ENCODE measurements at regions not wholly inside any gene's neighbourhood (a gene's known extent, or its start where the extent isn't known, plus 50 kb on each side); places are given as distances from the start of the nearest gene placed in this dataset.

DNA sequence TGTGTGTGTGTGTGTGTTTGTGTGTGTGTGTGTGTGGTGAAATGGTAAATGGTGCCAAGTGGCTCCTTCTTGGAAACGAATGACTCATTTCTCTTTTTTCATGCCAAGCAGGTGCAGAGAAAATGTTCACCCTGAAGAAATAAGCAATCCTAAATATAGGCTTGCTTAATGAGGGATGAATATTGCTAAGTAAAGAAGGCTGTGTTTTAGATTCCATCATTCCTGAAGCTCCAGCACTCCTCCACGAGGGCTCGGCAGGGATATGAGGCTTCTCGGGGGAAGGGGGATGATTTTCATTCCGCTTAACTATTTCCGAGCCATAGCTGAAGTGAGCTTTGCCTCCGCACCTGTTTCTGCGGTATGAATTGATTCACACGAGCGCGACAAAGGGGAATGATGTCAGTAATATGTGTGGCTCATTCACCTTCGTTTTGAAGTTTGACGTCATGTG lies 72.9 kb downstream of the TSN start:
- TF ChIP-seq, protein P1, sequence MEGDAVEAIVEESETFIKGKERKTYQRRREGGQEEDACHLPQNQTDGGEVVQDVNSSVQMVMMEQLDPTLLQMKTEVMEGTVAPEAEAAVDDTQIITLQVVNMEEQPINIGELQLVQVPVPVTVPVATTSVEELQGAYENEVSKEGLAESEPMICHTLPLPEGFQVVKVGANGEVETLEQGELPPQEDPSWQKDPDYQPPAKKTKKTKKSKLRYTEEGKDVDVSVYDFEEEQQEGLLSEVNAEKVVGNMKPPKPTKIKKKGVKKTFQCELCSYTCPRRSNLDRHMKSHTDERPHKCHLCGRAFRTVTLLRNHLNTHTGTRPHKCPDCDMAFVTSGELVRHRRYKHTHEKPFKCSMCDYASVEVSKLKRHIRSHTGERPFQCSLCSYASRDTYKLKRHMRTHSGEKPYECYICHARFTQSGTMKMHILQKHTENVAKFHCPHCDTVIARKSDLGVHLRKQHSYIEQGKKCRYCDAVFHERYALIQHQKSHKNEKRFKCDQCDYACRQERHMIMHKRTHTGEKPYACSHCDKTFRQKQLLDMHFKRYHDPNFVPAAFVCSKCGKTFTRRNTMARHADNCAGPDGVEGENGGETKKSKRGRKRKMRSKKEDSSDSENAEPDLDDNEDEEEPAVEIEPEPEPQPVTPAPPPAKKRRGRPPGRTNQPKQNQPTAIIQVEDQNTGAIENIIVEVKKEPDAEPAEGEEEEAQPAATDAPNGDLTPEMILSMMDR (IDR thresholded peaks at IDR 0.05; ENCODE audit: control insufficient read depth, extremely low read depth, insufficient read depth), result no peak
- no peak overlapping the region for H3K4me3 ChIP-seq (ENCODE audit: low read depth, low read length)
- no peak for DNase-seq (ENCODE audit: low read depth)

GRCh38 chr2:121830809-121831208 lies 75.4 kb downstream of the TSN start:
- DNase-seq (ENCODE audit: low read depth), result no peak
- TF ChIP-seq, protein P1 (IDR thresholded peaks at IDR 0.05; ENCODE audit: control insufficient read depth, extremely low read depth, insufficient read depth), result no peak
- no peak overlapping the region for H3K4me3 ChIP-seq (ENCODE audit: low read depth, low read length)

GRCh38 chr2:121831841-121832240 lies 76.4 kb downstream of the TSN start:
- TF ChIP-seq, protein P1 (IDR thresholded peaks at IDR 0.05; ENCODE audit: control insufficient read depth, extremely low read depth, insufficient read depth), result no peak
- no peak overlapping the region for H3K4me3 ChIP-seq (ENCODE audit: low read depth, low read length)
- DNase-seq (ENCODE audit: low read depth), result no peak

- TF ChIP-seq, protein P1 (IDR thresholded peaks at IDR 0.05; ENCODE audit: control insufficient read depth, extremely low read depth, insufficient read depth), result no peak
- DNase-seq (ENCODE audit: low read depth), result no peak
- H3K4me3 ChIP-seq (ENCODE audit: low read depth, low read length), result no peak overlapping the region
Measured at GRCh38 chr2:121832412-121833357, 77.2 kb downstream of the TSN start.

DNA sequence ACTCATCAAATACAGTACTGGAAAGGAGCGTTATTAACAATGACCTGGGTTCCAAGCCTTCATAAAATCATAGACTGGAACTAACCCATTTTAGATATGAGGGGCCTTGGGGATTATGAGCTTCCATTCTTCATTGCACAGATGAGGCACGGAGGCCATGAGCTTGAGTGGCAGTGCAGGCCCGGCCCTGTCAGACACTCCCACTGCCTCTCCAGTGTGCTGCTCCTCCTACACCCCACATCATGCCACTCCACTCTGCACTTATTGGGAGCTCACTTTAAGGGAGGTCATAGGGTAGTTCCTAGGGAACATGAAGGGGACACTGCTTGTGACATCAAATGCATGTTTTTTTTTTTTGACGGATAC lies 77.9 kb downstream of the TSN start:
- H3K4me3 ChIP-seq (ENCODE audit: low read depth, low read length), result no peak overlapping the region
- DNase-seq (ENCODE audit: low read depth), result no peak
- TF ChIP-seq, protein P1 (IDR thresholded peaks at IDR 0.05; ENCODE audit: control insufficient read depth, extremely low read depth, insufficient read depth), result no peak

DNA sequence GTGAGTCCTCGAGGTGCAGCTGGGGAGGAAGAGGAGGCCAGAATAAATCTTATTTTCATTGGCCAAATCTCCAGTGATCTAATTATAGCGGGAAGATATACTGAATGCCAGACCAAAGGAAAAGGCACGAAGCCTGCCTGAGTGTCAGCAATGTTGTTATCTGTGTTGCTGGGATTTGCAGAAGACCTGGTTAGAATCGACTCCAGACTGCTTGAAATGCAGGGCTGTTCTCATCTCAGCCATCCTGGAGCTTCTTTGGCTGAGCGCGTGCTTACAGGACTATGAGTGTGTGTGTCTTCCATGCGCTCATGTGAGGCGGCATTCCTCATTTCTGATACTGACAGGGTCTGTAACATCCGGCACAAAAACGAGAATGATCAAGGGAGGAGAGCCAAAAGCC lies 81.2 kb downstream of the TSN start:
- no peak for DNase-seq (ENCODE audit: low read depth)
- TF ChIP-seq, protein P1 (IDR thresholded peaks at IDR 0.05; ENCODE audit: control insufficient read depth, extremely low read depth, insufficient read depth), result no peak
- H3K4me3 ChIP-seq (ENCODE audit: low read depth, low read length), result no peak overlapping the region

Measured in LNCaP clone FGC (cell line).